ENCODE measurements at regions not wholly inside any gene's neighbourhood (a gene's known extent, or its start where the extent isn't known, plus 50 kb on each side); places are given as distances from the start of the nearest gene placed in this dataset.

DNA sequence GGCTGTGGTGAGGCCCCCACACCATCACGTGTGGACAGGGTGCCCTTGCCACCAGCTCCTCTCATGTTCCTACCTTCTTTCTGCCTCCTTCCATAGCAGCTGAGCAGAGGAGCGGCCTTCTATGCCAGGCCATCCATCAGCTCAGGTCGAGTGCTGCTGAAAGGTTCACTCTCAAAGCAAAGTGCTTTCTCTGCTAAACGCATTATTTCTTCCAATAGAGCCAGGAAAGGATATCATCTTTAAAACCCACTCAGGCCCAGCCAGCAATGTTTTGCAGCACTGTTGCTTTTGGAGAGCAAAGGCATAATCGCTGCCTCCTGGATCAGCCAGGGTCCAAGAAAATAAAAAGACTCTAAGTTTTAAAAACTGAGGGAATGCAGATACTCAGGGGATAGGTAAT, 54.9 kb upstream of the GPRC5B start:
- TF ChIP-seq, protein P1, sequence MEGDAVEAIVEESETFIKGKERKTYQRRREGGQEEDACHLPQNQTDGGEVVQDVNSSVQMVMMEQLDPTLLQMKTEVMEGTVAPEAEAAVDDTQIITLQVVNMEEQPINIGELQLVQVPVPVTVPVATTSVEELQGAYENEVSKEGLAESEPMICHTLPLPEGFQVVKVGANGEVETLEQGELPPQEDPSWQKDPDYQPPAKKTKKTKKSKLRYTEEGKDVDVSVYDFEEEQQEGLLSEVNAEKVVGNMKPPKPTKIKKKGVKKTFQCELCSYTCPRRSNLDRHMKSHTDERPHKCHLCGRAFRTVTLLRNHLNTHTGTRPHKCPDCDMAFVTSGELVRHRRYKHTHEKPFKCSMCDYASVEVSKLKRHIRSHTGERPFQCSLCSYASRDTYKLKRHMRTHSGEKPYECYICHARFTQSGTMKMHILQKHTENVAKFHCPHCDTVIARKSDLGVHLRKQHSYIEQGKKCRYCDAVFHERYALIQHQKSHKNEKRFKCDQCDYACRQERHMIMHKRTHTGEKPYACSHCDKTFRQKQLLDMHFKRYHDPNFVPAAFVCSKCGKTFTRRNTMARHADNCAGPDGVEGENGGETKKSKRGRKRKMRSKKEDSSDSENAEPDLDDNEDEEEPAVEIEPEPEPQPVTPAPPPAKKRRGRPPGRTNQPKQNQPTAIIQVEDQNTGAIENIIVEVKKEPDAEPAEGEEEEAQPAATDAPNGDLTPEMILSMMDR (IDR thresholded peaks at IDR 0.05; ENCODE audit: low read depth, low read length), result no peak
- DNase-seq (ENCODE audit: extremely low read depth, low read depth), result no peak

DNA sequence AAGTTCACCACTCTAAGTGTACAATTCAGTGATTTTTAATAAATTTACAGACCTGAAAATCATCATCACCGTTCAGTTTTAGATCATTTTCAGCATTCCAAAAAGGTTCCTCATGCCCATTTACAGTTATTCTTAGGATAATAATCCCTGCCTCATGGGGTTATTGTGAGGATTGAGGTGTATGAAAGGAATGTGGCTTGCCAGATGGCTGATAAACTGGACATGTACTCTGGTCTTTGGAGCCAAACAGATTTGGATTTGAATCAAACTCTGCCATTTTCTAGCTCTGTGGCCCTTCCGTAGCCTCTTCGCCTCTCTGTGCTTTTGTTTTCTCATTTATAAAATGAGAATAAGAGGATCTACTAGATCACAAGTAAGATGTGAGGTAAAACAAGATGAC, 53.9 kb upstream of the GPRC5B start:
- TF ChIP-seq, protein P1 (IDR thresholded peaks at IDR 0.05; ENCODE audit: low read depth, low read length), result no peak
- DNase-seq (ENCODE audit: extremely low read depth, low read depth), result no peak

DNA sequence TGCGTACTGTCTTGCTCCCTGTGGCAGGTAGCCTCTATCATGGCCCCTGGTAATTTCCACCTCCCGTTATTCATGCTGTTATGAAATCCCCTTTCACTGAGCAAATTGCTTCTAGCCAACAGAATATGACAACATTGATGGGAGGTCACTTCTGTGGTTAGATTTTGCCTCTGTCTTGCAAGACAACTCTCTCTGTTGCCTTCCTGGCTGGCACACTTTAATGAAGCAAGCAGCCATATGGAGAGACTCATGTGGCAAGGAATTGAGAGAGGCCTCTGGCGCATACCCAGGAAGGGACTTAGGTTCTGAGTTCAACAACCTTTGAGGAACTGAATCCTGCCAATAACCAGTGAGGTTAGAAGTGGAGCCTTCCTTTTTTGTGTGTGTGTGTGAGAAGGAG, 51.8 kb upstream of the GPRC5B start:
- TF ChIP-seq, protein P1 (IDR thresholded peaks at IDR 0.05; ENCODE audit: low read depth, low read length), result no peak

DNA sequence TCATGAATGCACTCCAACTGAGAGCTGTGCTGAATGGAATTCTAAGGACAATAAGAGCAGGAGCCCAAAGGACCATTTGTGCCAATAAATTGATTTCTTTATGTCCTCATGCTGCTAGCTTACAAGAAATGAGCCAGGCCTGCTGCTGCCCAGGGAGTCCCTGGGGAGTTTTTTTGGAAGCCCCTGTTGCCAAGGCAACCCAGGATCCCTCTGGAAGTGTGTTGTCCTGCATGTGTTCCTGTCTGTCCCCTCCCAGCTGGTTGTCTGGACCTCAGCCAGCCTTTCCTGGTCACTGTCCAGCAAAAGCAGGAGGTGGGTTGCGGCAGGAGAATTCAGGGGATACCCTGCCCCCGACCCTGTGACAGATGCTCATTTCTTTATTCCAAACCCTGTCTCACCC, 51.0 kb upstream of the GPRC5B start:
- TF ChIP-seq, protein P1 (IDR thresholded peaks at IDR 0.05; ENCODE audit: low read depth, low read length), result no peak
- no peak for DNase-seq (ENCODE audit: extremely low read depth, low read depth)

More for the DNA sequence above, 51.8 kb upstream of the GPRC5B start:
- DNase-seq (ENCODE audit: extremely low read depth, low read depth), result no peak
